ENCODE measurements at regions not wholly inside any gene's neighbourhood (a gene's known extent, or its start where the extent isn't known, plus 50 kb on each side); places are given as distances from the start of the nearest gene placed in this dataset.

- DNase-seq: no peak
Measured at GRCh38 chr10:130889240-130889639, 422.3 kb downstream of the TCERG1L start.

- no peak for DNase-seq
Measured at GRCh38 chr10:130889780-130890179, 421.7 kb downstream of the TCERG1L start.

- DNase-seq: no peak
Measured at GRCh38 chr10:130891066-130891465, 420.5 kb downstream of the TCERG1L start.

- DNase-seq: no peak
Measured at GRCh38 chr10:130894471-130894870, 417.1 kb downstream of the TCERG1L start.

GRCh38 chr10:130895161-130895560, 416.4 kb downstream of the TCERG1L start:
- no peak for DNase-seq

- DNase-seq: no peak
Measured at GRCh38 chr10:130897815-130898214, 413.7 kb downstream of the TCERG1L start.

GRCh38 chr10:130898381-130898780, 413.1 kb downstream of the TCERG1L start:
- no peak for DNase-seq

- DNase-seq: no peak
Measured at GRCh38 chr10:130899856-130900255, 411.7 kb downstream of the TCERG1L start.

- no peak for DNase-seq
Measured at GRCh38 chr10:130900441-130901160, 410.9 kb downstream of the TCERG1L start.

GRCh38 chr10:130901311-130902165, 410.0 kb downstream of the TCERG1L start:
- no peak for DNase-seq

- DNase-seq: no peak
Measured at GRCh38 chr10:130902471-130902870, 409.1 kb downstream of the TCERG1L start.

- DNase-seq: no peak
Measured at GRCh38 chr10:130902929-130903328, 408.6 kb downstream of the TCERG1L start.

GRCh38 chr10:130904676-130905075, 406.8 kb downstream of the TCERG1L start:
- DNase-seq: no peak

GRCh38 chr10:130905386-130905785, 406.1 kb downstream of the TCERG1L start:
- DNase-seq: no peak

GRCh38 chr10:130905921-130906320, 405.6 kb downstream of the TCERG1L start:
- no peak for DNase-seq

- DNase-seq: no peak
Measured at GRCh38 chr10:130910848-130911247, 400.7 kb downstream of the TCERG1L start.

GRCh38 chr10:130913844-130914243, 397.7 kb downstream of the TCERG1L start:
- no peak for DNase-seq

- DNase-seq: no peak
Measured at GRCh38 chr10:130914367-130914766, 397.2 kb downstream of the TCERG1L start.

- no peak for DNase-seq
Measured at GRCh38 chr10:130915065-130915464, 396.5 kb downstream of the TCERG1L start.

- no peak for DNase-seq
Measured at GRCh38 chr10:130921461-130921860, 390.1 kb downstream of the TCERG1L start.

- no peak for DNase-seq
Measured at GRCh38 chr10:130921911-130922440, 389.5 kb downstream of the TCERG1L start.

- DNase-seq: no peak
Measured at GRCh38 chr10:130923596-130923995, 387.9 kb downstream of the TCERG1L start.
